Stimulated activated CD8-positive, alpha-beta memory T cell treated with anti-CD3 and anti-CD28 coated beads, Interleukin-4, amount 100 ng/mL, for 24 hours (primary cell): ENCODE measurements at regions not wholly inside any gene's neighbourhood (a gene's known extent, or its start where the extent isn't known, plus 50 kb on each side); places are given as distances from the start of the nearest gene placed in this dataset.
"Not testable (repeated sequence)": the region's sequence is repeated elsewhere in the genome, so short reads cannot be mapped to it uniquely, and the experiment has no call there.

Source experiments
- DNase-seq: peaks from one replicate; pipeline ENCODE4 v3.0.0-alpha.2; 2020; ENCODE audit warnings: low read depth

DNA sequence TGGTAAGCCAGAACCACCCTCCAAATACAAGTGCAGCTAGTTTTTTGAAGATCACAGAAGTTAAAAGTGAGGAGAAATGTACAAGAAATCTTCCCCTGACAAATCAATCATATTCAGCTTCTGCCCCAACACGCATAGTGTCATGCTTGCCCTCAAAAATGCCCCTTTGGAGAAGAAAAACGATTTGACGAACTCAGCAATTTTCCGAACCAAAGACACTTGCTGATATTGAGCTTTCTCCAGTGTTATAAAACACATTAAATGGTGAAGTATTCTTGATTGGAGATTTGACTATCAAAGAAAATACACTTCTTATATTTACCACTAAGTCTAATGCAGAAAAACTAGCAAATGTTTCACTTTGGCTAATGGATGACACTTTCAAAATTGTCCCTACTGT lies 195.5 kb downstream of the ETV1 start:
- no peak for DNase-seq

DNA sequence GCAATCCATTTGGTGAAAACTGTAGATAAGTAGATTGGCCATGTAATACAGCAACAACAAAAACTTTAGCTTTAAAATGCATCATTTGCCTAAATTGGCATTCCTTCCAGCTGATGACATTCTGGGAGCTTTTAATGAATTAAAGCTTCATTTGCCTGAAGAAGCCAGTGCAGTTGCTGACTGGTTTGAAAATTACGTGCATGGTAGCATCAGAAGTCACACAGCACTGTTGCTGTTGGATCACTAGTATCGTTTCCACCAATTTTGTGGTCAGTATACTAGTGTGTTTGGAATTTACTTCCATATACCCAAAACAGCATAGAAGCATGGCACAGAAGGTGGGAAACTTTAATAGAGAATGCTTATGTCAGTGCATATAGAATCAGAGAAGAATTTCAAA lies 194.9 kb downstream of the ETV1 start:
- no peak for DNase-seq

DNA sequence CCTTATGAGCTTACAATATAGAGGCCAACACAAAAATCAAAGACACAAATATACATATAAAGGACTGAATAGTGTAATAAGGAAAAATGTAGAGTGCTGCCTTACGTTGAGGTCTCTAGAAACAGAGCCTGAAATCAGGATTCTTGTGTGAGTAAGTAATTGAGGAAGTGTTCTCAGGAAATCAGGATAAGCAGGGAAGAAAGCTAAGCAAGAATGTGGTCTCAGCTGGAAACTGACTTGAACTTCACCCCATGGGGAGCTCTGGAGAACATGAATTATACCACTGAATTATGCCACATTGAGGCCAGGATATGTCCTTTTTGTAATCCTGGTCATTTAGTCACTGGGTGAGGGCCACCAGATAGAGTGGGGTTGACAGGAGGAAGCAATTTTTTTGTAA lies 191.9 kb downstream of the ETV1 start:
- DNase-seq: no peak

DNA sequence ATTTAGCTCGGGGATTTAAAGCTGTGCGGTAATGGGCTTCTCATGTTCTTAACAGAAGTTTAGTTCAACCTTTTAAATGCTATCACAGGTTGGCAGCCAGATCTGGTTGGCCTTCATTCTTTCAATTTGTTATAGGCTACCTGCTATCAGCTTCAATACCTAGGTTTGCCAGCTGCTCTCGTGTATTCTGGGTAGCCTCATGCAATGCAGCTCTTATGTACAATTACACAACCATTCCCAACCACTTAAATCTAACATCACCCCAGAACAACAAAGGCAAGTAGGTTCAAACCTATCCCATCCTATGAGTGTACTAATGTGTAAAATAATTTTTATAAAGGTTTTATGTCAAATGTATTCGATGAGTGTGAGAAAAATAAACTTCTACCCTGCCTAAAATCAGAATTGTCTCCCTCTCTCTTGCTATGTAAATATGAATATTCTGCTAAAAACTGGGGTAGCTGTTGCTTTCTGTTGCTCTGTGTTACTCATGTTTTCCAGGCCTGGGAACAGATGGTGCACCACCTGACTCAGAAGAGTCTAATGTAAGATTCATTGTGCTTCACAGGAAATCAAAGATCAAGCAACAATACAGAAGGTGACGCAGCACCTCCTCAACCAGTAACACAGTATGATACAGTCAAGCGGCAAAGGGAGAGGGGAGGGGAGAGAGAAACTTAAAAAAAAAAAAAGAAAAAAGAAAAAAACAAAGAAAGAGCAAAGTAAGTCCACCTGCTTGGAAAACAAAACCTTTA lies 188.6 kb downstream of the ETV1 start:
- DNase-seq: no peak

DNA sequence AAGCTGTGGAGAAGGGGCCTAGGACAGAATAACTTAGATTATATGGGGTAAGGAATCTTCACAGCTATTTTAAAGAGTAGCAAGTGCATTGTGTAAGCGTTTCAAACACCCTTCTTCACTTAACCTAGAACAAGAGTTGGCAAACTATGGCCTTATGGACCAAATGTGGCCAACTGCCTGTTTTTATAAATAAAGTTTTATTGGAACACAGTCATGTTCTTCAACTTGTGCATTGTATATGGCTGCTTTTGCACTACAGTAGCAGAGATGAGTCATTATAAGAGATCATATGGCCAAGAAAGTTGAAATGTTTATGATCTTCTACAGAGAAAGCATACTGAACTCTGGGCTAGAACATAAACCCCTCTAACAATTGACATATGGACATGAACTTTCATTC lies 187.8 kb downstream of the ETV1 start:
- no peak for DNase-seq

DNA sequence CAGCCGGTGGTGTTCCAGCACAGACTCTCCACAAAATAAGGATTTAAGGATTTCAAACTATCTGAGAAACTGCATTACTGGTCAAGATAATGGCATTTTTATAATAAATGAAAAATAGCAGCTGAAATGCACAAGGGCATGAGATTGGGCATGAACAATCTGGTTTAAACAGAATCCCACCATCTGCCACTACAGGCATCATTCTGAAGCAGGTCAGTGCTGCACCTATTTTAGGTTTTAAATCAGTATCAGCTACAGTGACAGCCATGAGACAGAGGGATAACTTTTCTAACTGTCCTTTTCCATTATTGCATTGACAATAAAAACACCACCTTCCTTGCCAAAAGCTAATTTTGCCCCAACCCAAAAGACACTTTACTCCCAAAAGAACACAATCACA lies 186.8 kb downstream of the ETV1 start:
- DNase-seq: no peak

DNA sequence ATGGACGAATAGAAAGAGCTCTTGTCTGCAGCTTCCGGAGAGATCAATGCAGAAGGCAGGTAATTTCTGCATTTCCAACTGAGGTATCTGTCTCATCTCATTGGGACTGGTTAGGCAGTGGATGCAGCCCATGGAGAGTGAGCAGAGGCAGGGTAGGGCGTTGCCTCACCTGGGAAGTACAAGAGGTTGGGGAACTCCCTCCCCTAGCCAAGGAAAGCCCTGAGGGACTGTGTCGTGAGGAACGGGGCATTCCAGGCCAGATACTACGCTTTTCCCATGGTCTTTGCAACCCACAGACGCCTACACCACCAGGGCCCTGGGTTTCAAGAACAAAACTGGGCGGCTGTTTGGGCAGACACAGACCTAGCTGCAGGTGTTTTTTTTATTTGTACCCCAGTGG lies 186.3 kb downstream of the ETV1 start:
- no peak for DNase-seq

DNA sequence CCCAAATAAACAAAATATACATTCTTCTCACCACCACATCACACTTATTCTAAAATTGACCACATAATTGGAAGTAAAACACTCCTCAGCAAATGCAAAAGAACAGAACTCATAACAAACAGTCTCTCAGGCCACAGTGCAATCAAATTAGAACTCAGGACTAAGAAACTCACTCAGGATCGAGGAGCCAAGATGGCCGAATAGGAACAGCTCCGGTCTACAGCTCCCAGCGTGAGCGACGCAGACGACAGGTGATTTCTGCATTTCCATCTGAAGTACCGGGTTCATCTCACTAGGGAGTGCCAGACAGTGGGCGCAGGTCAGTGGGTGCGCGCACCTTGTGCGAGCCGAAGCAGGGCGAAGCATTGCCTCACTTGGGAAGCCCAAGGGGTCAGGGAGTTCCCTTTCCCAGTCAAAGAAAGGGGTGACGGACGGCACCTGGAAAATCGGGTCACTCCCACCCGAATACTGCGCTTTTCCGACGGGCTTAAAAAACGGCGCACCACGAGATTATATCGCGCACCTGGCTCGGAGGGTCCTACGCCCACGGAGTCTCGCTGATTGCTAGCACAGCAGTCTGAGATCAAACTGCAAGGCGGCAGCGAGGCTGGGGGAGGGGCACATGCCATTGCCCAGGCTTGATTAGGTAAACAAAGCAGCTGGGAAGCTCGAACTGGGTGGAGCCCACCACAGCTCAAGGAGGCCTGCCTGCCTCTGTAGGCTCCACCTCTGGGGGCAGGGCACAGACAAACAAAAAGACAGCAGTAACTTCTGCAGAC lies 183.2 kb downstream of the ETV1 start:
- DNase-seq: not testable (repeated sequence)

DNA sequence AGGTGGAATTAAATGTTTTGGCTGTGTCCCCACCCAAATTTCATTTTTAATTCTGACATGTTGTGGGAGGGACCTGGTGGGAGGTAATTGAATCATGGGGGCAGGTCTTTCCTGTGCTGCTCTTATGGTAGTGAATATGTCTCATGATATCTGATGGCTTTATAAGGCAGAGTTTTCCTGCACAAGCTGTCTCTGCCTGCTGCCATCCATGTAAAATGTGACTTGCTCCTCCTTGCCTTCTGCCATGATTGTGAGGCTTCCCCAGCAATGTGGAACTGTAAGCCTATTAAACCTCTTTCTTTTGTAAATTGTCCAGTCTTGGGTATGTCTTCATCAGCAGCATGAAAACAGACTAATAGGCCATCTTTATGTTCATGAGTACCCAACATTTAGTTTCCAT lies 172.2 kb downstream of the ETV1 start:
- DNase-seq: not testable (repeated sequence)

DNA sequence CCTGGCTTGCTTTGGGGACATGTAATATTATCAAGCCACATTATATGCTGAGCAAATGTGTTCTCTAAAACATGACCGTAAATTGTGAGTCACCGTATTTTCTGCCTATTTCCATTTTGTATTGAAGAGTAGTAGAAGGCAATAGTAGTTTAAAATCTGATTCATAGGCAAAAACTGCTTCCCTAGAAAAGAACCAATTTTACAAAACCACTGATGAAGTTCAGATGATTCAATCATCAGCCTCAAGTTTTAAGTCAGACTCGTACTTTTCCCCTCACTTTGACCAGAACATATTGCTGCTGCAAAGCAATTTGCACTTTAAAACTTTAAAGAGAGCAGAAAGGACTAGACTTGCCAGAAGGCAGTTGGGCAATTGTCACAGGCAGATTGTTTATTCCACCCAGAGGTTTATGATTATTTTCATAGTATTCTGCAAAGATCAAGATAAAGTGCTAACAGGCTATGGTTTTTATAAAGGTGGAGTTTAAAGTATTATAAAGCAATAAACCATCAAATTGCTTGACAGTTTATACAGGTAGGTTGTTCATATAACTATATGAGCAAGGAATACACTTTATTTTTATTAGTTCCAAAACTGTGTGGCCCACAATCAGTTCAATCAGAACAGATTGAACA lies 168.2 kb downstream of the ETV1 start:
- no peak for DNase-seq

DNA sequence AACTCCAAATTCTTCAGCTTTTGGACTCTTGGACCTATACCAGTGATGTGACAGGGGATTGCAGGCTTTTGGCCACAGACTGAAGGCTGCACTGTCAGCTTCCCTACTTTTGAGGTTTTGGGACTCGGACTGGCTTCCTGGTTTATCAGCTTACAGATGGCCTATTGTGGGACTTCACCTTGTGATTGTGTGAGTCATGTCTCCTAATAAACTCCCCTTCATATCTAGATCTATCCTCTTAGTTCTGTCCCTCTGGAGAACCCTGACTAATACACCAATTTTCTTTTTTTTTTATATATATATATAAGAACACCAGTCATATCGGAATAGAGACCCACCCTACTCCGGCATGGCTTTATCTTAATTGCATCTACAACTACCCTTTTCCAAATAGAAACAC lies 166.8 kb downstream of the ETV1 start:
- DNase-seq: no peak

DNA sequence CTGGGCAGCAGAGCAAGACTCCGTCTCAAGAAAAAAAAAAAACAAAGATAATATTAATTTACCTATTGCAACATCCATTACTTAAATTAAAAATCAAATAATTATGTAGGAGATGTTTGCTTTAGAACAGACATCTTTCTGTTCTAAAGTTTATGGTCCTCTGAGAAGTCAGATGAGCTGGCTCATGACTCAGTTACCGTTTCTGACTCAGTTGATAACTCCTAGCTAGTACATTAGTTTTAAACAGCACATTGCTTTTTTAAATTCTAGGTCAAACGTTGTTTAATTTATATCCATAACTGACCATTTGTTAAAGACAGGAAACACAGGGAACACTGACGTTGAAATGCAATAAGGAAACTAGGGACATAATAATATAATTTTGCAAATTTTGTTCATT lies 162.7 kb downstream of the ETV1 start:
- DNase-seq: no peak

DNA sequence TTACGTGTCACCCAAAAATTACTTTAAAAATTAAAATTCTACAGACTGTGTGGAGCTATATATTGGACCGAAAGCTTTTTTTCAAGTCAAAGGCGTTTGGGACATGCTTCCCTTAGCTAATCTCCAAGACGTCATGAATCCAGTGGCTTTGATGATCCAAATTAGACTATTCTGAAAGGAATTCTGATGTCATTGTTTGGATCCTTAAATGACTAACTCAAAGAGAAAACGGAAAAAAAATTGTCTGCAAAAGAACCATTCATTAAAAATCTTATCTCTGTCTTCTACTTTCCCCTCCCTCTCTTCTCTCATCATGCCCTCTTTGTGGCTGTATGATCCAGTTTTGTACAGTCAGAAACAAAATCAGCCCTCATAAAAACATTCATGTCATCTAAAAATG lies 161.8 kb downstream of the ETV1 start:
- DNase-seq: no peak

DNA sequence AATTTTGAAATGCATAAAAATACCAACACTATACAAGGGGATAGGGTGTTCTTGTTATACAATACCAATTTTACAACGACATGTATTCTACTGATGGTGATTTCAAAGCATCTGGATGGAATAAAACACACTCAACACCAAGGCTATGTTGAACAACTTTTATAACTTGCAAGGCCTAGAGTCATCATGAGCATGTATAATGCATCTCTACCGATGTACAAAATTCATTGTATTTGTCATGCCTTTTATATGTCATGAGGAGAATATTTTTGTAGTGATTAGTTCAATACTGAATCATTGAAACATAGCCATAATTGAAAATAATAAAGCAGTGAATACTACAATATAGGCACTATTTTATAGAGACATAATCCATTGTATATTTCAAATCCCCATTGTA lies 160.2 kb downstream of the ETV1 start:
- DNase-seq: no peak

DNA sequence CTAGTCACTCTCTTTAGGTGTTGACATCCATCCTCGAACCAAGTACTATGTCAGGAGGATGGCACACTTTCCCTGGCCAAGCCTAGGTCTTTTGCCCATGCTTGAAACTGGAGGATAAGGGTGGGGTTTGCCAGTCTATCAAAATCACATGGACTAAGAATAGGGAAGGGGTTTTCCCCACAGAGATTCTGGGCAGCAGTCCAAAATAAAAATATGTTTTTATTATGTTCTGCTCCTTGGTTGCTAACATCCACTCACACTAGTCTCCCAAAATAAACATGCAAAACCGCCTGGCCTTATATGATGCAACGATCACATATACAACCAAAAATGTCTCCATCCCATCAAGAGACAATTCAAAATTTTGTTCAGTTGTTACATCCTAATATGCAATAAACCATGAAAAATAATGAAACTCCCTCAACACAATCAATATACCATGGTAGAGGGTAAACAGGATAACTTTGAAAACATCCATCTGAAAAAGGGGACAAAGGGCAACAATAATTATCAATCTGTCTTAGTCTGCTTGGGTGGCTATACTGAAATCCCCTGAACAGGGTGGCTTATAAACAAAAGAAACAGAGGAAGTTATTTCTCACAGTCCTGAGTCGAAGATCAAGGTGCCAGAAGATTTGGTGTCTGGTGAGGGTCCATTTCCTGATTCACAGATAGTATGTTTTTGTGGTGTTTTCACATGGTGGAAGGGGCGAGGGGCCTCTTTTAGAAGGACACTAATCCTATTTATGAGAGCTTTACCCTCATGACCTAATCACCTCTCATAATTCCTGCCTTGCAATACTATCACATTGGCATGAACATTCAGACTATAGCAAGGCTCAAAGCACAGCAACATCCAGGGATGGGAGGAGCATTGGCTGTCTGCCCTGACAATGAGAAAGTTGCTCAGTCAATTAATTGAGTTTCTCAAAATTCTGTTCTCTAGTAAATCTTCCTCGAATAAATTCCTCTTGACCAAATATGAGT lies 159.3 kb downstream of the ETV1 start:
- DNase-seq: no peak

DNA sequence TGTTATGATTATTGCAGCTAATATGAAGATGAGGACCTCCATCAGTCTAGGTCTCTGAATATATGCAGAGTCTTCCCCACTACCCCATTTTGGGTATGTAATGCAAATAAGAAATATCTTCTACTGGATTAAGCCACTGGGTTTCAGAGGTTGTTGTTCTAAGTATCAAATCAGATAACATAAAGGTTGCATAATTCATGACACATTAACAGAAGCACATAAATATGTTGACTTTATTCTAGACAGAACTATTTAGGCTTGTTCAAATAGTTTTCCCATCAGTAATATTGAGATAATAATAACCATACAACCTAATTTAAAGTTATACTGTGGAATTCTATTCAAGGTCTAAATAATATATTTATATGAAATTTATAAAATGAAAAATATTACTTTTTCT lies 157.1 kb downstream of the ETV1 start:
- DNase-seq: no peak

DNA sequence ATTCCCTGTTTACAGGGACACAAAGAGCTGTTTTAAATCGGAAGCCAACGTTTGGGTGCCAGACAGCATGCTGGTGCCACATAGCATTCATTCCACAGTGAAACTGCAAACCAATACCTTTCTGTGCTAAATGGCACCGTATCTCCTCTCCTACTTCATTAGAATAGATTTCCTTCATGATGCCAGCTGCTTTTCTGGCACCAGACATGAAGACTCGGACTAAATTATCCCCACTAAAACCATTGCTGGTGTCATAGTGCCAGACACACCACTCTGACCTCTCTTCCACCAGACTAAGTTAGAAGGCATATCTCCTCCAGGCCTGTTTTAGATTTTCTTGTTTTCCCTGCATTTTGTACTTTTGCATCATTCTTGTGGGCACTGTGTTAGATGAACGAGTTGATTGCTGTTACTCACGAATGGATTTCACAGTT lies 155.1 kb downstream of the ETV1 start:
- DNase-seq: no peak

DNA sequence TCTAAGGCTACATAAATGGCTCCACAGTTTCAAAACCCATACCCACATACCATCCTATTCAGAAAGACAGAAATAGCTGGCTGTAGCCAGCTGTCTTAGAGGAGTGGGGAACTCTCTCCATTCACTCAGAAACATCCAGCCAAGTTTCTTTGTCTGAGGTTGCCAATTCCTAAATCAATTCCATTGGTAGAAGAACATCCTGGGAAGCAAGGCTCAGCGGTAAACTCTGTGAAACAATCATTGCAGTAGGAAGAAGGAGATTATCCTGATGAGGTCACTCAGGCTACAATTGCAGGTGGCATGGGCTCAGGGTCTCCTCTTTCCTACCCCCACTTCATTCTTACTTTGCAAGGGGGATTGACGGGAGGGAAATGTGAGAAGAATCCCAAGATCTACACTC lies 154.0 kb downstream of the ETV1 start:
- DNase-seq: no peak

DNA sequence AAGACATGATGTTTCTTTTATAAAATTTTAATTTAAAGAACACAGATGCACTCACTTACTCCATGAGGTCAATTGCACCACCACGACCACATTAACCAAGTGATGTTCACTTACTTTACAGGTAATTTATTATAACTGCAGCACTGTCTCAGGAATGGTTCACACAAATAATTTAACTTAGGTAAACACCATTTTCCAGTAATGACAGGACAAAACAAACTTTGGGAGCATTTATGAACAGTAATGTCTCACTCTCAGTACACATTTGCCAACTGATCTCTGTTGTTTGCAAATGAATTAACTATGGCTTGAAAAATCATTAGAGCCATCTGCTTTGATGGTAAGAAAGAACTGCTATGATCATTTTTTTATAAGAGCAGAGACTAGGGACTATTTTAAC lies 150.4 kb downstream of the ETV1 start:
- no peak for DNase-seq
